ENCODE measurements at regions not wholly inside any gene's neighbourhood (a gene's known extent, or its start where the extent isn't known, plus 50 kb on each side); places are given as distances from the start of the nearest gene placed in this dataset.
"Not testable (repeated sequence)": the region's sequence is repeated elsewhere in the genome, so short reads cannot be mapped to it uniquely, and the experiment has no call there.

GRCh38 chr4:189206953-189207352 lies 733.7 kb upstream of the FRG1 start:
- no peak overlapping the region for H3K4me3 ChIP-seq (ENCODE audit: low read depth, low read length)
- no peak for TF ChIP-seq CTCF (IDR thresholded peaks at IDR 0.05; ENCODE audit: low read depth, low read length)

GRCh38 chr4:189207872-189208271 lies 732.8 kb upstream of the FRG1 start:
- no peak for TF ChIP-seq CTCF (IDR thresholded peaks at IDR 0.05; ENCODE audit: low read depth, low read length)

GRCh38 chr4:189215574-189215973 lies 725.1 kb upstream of the FRG1 start:
- no peak overlapping the region for H3K4me3 ChIP-seq (ENCODE audit: low read depth, low read length)
- TF ChIP-seq CTCF (IDR thresholded peaks at IDR 0.05; ENCODE audit: low read depth, low read length): no peak

More at GRCh38 chr4:189207872-189208271, 732.8 kb upstream of the FRG1 start:
- H3K4me3 ChIP-seq (ENCODE audit: low read depth, low read length): no peak overlapping the region

GRCh38 chr4:189221691-189222090 lies 719.0 kb upstream of the FRG1 start:
- no peak overlapping the region for H3K4me3 ChIP-seq (ENCODE audit: low read depth, low read length)
- TF ChIP-seq CTCF (IDR thresholded peaks at IDR 0.05; ENCODE audit: low read depth, low read length): no peak

GRCh38 chr4:189228726-189229125 lies 711.9 kb upstream of the FRG1 start:
- H3K4me3 ChIP-seq (ENCODE audit: low read depth, low read length): no peak overlapping the region
- no peak for TF ChIP-seq CTCF (IDR thresholded peaks at IDR 0.05; ENCODE audit: low read depth, low read length)

- H3K4me3 ChIP-seq (ENCODE audit: low read depth, low read length): no peak overlapping the region
- TF ChIP-seq CTCF (IDR thresholded peaks at IDR 0.05; ENCODE audit: low read depth, low read length): no peak
Observed at GRCh38 chr4:189232274-189232673, 708.4 kb upstream of the FRG1 start.

GRCh38 chr4:189233754-189234153 lies 706.9 kb upstream of the FRG1 start:
- not testable (repeated sequence) for H3K4me3 ChIP-seq (ENCODE audit: low read depth, low read length)

- not testable (repeated sequence) for H3K4me3 ChIP-seq (ENCODE audit: low read depth, low read length)
Observed at GRCh38 chr4:189234948-189235347, 705.7 kb upstream of the FRG1 start.

All from WI38 (cell line).